Myocyte (in vitro differentiated cells): ENCODE measurements at regions not wholly inside any gene's neighbourhood (a gene's known extent, or its start where the extent isn't known, plus 50 kb on each side); places are given as distances from the start of the nearest gene placed in this dataset.

Source experiments
- DNase-seq: peaks from one replicate; pipeline ENCODE4 v3.0.0-alpha.2; 2012; ENCODE audit warnings: low read depth

GRCh38 chr10:88196291-88196690 is 332.9 kb downstream of the PTEN start:
- DNase-seq: peak; percentile 67

- no peak for DNase-seq
Measured at GRCh38 chr10:88198023-88198422, 334.6 kb downstream of the PTEN start.

GRCh38 chr10:88200312-88201032 is 337.0 kb downstream of the PTEN start:
- DNase-seq: no peak

- DNase-seq: peak; percentile 9
Measured at GRCh38 chr10:88205842-88206446, 342.5 kb downstream of the PTEN start.

- DNase-seq: no peak
Measured at GRCh38 chr10:88207121-88207546, 343.7 kb downstream of the PTEN start.

GRCh38 chr10:88209231-88209630 is 345.8 kb downstream of the PTEN start:
- DNase-seq: no peak

GRCh38 chr10:88209837-88210561 is 346.6 kb downstream of the PTEN start:
- DNase-seq: peak; percentile 66

GRCh38 chr10:88211230-88211629 is 347.8 kb downstream of the PTEN start:
- no peak for DNase-seq

- DNase-seq: no peak
Measured at GRCh38 chr10:88212069-88212468, 348.6 kb downstream of the PTEN start.

- DNase-seq: no peak
Measured at GRCh38 chr10:88213065-88213605, 349.7 kb downstream of the PTEN start.

- DNase-seq: no peak
Measured at GRCh38 chr10:88216976-88217375, 353.6 kb downstream of the PTEN start.

- DNase-seq: no peak
Measured at GRCh38 chr10:88218362-88218761, 354.9 kb downstream of the PTEN start.

- no peak for DNase-seq
Measured at GRCh38 chr10:88219753-88220152, 356.3 kb downstream of the PTEN start.

- DNase-seq: no peak
Measured at GRCh38 chr10:88221010-88221973, 357.9 kb downstream of the PTEN start.

- DNase-seq: no peak
Measured at GRCh38 chr10:88222881-88223280, 359.5 kb downstream of the PTEN start.
